ENCODE measurements at regions not wholly inside any gene's neighbourhood (a gene's known extent, or its start where the extent isn't known, plus 50 kb on each side); places are given as distances from the start of the nearest gene placed in this dataset.

GRCh38 chr10:23584396-23584795 lies 145.5 kb downstream of the OTUD1 start:
- TF ChIP-seq CTCF (IDR thresholded peaks at IDR 0.05) (no peak), EP300 (IDR thresholded peaks at IDR 0.05) (no peak)
